GM20000 (cell line): ENCODE measurements at regions not wholly inside any gene's neighbourhood (a gene's known extent, or its start where the extent isn't known, plus 50 kb on each side); places are given as distances from the start of the nearest gene placed in this dataset.

Source experiments
- DNase-seq: peaks from one replicate; pipeline ENCODE4 v3.0.0; 2012; ENCODE audit warnings: low spot score
- CTCF ChIP-seq: IDR thresholded peaks from 2 replicates; pipeline ENCODE4 v1.5.1; 2012; ENCODE audit warnings: mild to moderate bottlenecking, control low read depth; ENCODE audit errors: extremely low read depth, missing control alignments

- no peak for TF ChIP-seq CTCF
- DNase-seq: no peak
Observed at GRCh38 chr12:84789184-84789583, 123.4 kb downstream of the SLC6A15 start.

DNA sequence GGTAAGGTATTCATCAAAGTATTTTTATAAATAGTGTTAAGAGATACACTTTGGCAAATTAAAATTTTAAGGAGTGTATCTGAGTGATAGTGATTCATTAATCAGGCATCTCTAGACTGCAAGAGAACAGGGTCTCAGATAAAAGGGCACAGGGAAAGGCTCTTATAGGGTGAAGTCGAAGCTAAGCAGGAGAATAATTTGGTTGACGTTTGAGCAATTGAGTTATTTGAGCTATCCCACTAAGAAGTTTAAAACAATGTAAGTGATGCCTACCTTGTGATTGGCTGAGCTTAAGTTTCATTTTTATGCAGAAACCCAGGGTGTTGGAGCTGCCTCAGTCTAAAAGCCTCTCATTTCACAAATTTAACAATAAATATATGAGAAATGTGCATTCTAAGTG is 125.3 kb downstream of the SLC6A15 start:
- no peak for TF ChIP-seq CTCF
- DNase-seq: no peak

DNA sequence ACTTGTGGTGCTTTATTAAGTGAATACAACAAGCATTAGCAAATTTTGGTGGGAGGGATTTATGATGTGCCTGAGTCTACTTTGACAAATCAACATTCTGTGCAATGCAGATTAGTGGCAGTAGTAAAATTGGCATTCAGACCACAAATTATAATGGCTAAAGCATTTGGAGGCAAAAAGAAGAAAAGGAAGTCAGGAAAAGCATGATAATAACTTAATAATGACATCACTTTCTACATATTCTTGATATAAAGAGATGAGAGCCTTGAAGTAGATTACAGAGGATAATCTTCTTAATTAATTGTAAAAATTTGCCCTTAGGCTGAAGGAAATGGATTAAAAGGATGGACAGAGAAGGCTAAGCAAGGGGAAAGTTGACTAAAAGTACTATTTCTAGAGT is 126.0 kb downstream of the SLC6A15 start:
- TF ChIP-seq CTCF: no peak
- no peak for DNase-seq

DNA sequence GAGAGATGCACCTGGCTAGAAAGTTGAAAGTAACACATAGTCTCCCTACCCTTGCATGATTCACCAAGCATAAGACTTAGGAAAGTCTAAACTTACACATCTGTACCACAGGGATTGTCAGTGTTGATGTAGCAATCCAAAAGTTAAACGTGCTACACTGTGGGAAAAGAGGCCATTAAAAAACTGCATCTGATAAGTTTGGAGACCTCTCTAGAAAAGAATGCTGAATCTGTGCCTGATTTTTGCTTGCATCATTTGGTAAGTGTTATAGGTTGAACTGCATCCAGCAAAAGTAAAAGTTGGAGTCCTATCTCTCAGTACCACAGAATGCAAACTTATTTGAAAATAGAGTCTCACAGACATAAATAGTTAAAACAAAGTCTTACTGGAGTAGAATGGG is 126.6 kb downstream of the SLC6A15 start:
- TF ChIP-seq CTCF: no peak
- DNase-seq: no peak

GRCh38 chr12:84785281-84785680 is 127.3 kb downstream of the SLC6A15 start:
- TF ChIP-seq CTCF: no peak
- DNase-seq: no peak

DNA sequence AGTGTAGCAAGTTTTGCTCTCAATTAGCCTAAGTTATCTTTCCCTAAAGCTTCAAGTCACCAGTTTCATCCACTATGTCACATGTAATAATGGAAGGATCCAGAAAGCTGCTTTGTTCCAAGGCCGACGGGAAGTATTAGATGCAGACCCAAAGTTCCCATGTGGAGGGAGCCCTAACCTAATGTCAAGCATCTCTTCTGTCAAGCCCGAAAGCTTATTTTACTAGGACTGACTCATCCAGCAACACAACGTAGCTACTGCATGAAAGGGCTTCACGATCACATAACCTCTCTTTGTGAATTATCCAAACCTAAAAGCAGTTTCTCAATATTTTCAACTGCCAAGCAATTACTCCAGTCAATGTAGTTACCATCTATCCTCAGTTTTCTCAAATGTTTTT is 133.4 kb downstream of the SLC6A15 start:
- TF ChIP-seq CTCF: no peak
- DNase-seq: no peak

DNA sequence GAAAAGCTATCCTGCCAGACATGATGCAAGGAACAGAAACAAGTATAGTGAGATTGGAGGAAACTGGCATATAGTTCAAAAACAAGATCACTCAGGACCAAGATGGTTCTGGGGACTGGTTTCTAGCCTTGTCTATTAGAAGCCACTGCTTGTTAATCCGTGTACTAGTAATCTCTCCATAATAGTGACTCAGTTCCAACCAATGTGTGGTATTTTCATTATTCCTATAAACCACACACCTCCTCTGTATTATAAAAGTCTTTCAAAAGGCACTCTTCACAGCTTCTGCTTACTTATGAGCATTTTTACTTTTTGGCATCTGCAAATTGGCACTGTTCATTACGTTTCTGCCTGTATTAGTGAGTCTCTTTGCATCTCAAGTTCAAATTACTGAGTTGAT is 140.3 kb downstream of the SLC6A15 start:
- TF ChIP-seq CTCF: no peak

DNA sequence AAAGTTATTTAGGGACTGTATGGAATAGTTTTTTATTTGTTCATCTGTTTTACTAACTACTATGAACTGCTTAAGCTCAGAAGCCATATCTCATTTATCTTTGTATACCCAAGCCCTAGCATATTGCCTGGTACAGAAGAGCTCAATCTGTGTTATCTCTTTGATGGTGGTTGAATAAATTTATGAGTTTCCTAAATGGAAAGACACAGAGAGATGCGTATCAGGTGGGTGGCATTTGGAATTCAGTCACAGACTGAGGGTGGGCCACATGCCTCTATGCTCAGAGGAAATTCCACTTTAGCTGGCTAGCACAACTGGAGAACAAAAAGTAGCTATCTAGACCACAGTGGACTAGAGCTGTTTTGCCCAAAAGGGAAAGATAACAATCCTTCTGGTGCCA is 145.5 kb downstream of the SLC6A15 start:
- no peak for TF ChIP-seq CTCF
- no peak for DNase-seq

More for the DNA sequence above, 140.3 kb downstream of the SLC6A15 start:
- DNase-seq: no peak
